ENCODE measurements at regions not wholly inside any gene's neighbourhood (a gene's known extent, or its start where the extent isn't known, plus 50 kb on each side); places are given as distances from the start of the nearest gene placed in this dataset.

DNA sequence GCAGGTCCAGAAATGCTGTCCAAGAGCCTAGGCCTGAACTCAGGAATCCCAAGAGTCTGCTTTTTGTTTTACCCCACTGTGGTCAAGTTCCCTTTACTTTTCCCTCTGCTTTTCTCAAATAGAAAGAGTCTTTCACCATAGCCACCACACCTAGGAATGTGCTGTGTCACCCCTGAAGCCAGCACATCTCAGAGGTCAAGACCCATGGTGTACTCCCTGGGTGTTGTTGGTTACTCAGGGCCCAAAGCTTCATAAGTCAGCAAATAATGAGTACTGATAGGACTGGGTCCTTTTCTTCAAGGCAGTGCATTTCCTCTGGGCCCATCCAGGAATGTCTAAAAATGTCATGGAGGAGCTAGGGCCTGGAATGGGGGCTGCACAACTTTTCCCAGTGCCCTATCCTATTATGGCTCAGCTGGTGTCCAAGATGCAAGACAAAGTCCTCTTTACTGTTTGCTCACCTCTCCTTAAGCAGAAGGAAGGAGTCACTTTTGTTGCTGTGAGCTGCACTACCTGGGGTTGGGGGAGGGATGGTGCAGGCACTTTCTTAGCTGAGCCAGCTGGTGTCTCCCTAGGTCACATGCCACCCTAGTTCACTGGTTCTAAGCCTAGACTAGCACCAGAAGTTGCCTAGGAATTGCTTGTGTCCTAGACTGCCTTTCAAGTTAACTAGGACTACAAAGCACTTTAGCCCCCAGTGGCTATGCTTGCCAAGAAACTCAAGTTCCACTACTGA is 62.4 kb upstream of the RXFP1 start:
- H3K9ac ChIP-seq (ENCODE audit: insufficient read depth in 1 of 2, low read depth in 2 of 2, low read length in 2 of 2) = peak overlapping the region in 1 of 2 experiments; percentile 17; a peak in 1 of 4 replicates
- TF ChIP-seq MAFK (IDR thresholded peaks at IDR 0.05; ENCODE audit: low read length) (peak; percentile 42; the same call in 1 of the 2 replicates), SREBF2 (CRISPR knock-in tag; IDR thresholded peaks at IDR 0.05) (no peak), HMG20A (CRISPR knock-in tag; conservative IDR thresholded peaks at IDR 0.05) (no peak), NFE2 (IDR thresholded peaks at IDR 0.05; ENCODE audit: low read depth) (peak; percentile 80), HDGF (IDR thresholded peaks at IDR 0.05) (no peak), RCOR1 (IDR thresholded peaks at IDR 0.05; ENCODE audit: borderline replicate concordance in 1 of 2, low read depth in 2 of 2, low read length in 2 of 2) (0 out of 4 replicates have a peak, but pooled peaks of 1 of the 2 experiments have one; percentile 26), TBP (optimal IDR thresholded peaks at IDR 0.05; ENCODE audit: low read depth, low read length) (no peak), MYNN (IDR thresholded peaks at IDR 0.05) (no peak), MYNN (CRISPR knock-in tag; IDR thresholded peaks at IDR 0.05) (no peak), C11orf30 (IDR thresholded peaks at IDR 0.05; ENCODE audit: low read depth) (peak; percentile 72), ZNF197 (CRISPR knock-in tag; IDR thresholded peaks at IDR 0.05; ENCODE audit: low read depth) (no peak), HCFC1 (IDR thresholded peaks at IDR 0.05; ENCODE audit: low read depth, low read length) (no peak), ZC3H8 (IDR thresholded peaks at IDR 0.05) (no peak), CTCFL (IDR thresholded peaks at IDR 0.05; ENCODE audit: borderline replicate concordance, insufficient read depth, low read depth, low read length, poor library complexity, severe bottlenecking) (no peak), ZC3H4 (CRISPR knock-in tag; IDR thresholded peaks at IDR 0.05; ENCODE audit: borderline replicate concordance) (no peak), POLR2AphosphoS2 (IDR thresholded peaks at IDR 0.05; ENCODE audit: low read length) (no peak), SMARCA4 (IDR thresholded peaks at IDR 0.05) (0 out of 2 replicates have a peak, but pooled peaks have one; percentile 15), TEAD4 (IDR thresholded peaks at IDR 0.05; ENCODE audit: low read length) (peak; percentile 69), TEAD4 (CRISPR knock-in tag; IDR thresholded peaks at IDR 0.05; ENCODE audit: borderline replicate concordance) (no peak), ZFP1 (CRISPR knock-in tag; IDR thresholded peaks at IDR 0.05) (no peak), BACH1 (tag; IDR thresholded peaks at IDR 0.05) (peak; percentile 54), ZNF124 (CRISPR knock-in tag; IDR thresholded peaks at IDR 0.05) (no peak), KLF16 (IDR thresholded peaks at IDR 0.05) (no peak), MAFF (IDR thresholded peaks at IDR 0.05; ENCODE audit: low read length) (peak; percentile 50)
- TF ChIP-seq, protein P1, sequence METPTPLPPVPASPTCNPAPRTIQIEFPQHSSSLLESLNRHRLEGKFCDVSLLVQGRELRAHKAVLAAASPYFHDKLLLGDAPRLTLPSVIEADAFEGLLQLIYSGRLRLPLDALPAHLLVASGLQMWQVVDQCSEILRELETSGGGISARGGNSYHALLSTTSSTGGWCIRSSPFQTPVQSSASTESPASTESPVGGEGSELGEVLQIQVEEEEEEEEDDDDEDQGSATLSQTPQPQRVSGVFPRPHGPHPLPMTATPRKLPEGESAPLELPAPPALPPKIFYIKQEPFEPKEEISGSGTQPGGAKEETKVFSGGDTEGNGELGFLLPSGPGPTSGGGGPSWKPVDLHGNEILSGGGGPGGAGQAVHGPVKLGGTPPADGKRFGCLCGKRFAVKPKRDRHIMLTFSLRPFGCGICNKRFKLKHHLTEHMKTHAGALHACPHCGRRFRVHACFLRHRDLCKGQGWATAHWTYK (CRISPR knock-in tag; IDR thresholded peaks at IDR 0.05) = no peak

More for the DNA sequence above, 62.4 kb upstream of the RXFP1 start:
- no peaks in the 10 kb centered on the region for H3K79me2 ChIP-seq (ENCODE audit: control insufficient read depth, insufficient read depth, low read length)
- no peak overlapping the region for H3K4me3 ChIP-seq
- H3K9me3 ChIP-seq (replicated peaks; ENCODE audit: control insufficient read depth, insufficient read depth, low read depth, low read length) = no peaks in the 10 kb centered on the region
- peak in 2 of 4 experiments; percentile 16 to 61 for DNase-seq (ENCODE audit: extremely low read depth in 1 of 4, low spot score in 3 of 4)
- H3K27ac ChIP-seq (ENCODE audit: extremely low read depth, low read depth, low read length) = no peak overlapping the region
- H3K9me1 ChIP-seq (ENCODE audit: control insufficient read depth, insufficient read depth, low read length) = no peaks in the 10 kb centered on the region
- peak; percentile 94 for ATAC-seq
- intact Hi-C loops (cut with micrococcal nuclease) = no loop called here
- H2AFZ ChIP-seq (ENCODE audit: low read depth, low read length) = no peak overlapping the region
- peaks cover 0 to 6% of the 10 kb centered on the region in 2 experiments; a peak in 2 of 5 replicates for H3K4me1 ChIP-seq (replicated peaks in 1 of 2; ENCODE audit: control insufficient read depth in 2 of 2, insufficient read depth in 2 of 2, low read length in 2 of 2)
- POLR2A ChIA-PET = no interaction called here
- no peaks in the 10 kb centered on the region for H3K27me3 ChIP-seq (ENCODE audit: control insufficient read depth in 2 of 2, insufficient read depth in 2 of 2, low read length in 2 of 2)
- peak; percentile 86 for FAIRE-seq
- in situ Hi-C loops (cut with MboI) = no loop called here
- no peak overlapping the region for H3K4me2 ChIP-seq (ENCODE audit: insufficient read depth, low read length)
- BruUV-seq (replicated peaks) = no TSS peak
- no peaks in the 10 kb centered on the region for H4K20me1 ChIP-seq (replicated peaks; ENCODE audit: control insufficient read depth, insufficient read depth, low read length)
- CTCF ChIA-PET (ENCODE audit: low intra/inter-chr PET ratio) = no interaction called here
- no peaks in the 10 kb centered on the region for H3K36me3 ChIP-seq (ENCODE audit: control insufficient read depth, insufficient read depth, low read length)
